ENCODE measurements at regions not wholly inside any gene's neighbourhood (a gene's known extent, or its start where the extent isn't known, plus 50 kb on each side); places are given as distances from the start of the nearest gene placed in this dataset.

DNA sequence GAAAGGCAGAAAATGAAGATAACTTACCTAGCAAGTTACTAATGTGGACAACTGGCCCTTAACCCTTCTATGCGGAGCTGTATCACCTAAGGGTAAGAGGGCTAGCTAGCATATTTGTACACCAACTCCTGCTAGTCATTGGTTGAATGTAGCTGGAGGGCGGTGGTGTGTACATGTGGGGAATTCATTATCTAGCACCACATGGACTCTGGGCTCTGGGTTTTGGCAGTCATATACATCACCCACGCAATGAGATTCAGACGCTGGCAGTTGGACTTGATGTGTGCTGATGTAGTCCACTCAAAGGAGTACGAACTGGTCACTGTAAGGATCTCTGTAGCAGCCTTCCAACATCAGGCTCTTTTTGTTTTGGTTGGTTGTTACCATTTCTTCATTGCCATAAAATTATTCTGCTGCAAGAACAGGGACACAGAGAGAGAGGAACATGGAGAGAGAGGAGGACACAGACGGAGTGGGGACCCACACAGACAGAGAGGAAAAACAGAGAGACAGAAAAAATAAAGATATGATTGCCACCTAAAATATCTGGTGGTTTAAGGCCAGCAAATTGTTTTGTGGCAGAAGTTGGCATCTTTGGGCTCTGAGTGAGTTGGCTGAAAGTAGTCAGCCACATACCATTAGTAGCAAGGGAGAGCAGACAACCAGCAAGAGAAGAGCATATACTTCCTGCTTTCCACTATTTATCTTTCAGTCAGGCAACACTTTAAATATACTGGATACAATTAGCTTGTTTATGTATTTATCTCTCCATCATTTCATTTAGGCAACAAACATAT is 76.7 kb upstream of the MTPN start:
- Histone ChIP-seq H3K36me3 (ENCODE audit: insufficient read depth, low read length) (no peaks in the 10 kb centered on the region), H3K4me1 (ENCODE audit: insufficient read depth, low read length) (peaks cover 4% of the 10 kb centered on the region; the same call in 1 of the 2 replicates), H3K9me3 (ENCODE audit: control insufficient read depth, insufficient read depth, low read length) (no peaks in the 10 kb centered on the region), H3K9ac (ENCODE audit: low read depth, low read length) (no peak overlapping the region)

DNA sequence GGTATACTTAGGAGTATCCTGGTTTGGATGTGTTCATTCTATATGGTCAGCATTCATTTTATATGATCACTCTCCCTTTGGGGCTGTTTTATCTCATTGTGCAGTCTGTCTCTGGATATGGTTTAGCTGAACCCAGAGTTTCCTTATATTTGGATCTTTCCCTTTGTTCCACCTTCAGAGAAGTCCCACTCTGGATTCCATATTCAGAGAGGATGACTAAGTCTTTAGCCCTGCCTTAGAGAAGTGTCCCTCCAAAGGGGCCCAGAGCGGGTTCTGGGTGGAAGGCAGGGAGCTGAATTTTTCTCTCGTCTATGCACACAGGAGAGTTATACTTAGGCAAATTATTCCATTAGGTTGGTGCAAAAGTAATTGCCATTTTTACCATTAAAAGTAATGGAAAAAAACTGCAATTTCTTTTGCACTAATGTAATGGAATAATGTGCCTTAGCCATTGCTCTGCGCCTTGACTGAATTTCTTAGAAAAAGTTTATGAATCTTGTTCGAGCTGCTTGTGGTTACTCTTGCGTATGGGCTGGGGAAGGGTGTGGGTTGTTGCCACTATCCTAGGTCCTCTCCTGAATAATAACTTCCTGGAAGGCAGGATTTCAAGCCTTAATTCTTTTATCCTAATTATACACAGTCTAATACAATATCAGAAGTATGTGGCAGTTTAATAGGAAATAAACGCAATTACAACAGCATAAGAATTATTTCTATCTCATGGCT is 74.2 kb upstream of the MTPN start:
- no peaks in the 10 kb centered on the region for H3K4me1 ChIP-seq (ENCODE audit: insufficient read depth, low read length)
- H3K9me3 ChIP-seq (ENCODE audit: control insufficient read depth, insufficient read depth, low read length): peaks cover 3% of the 10 kb centered on the region; the same call in 1 of the 2 replicates
- H3K9ac ChIP-seq (ENCODE audit: low read depth, low read length): no peak overlapping the region
- no peaks in the 10 kb centered on the region for H3K36me3 ChIP-seq (ENCODE audit: insufficient read depth, low read length)

DNA sequence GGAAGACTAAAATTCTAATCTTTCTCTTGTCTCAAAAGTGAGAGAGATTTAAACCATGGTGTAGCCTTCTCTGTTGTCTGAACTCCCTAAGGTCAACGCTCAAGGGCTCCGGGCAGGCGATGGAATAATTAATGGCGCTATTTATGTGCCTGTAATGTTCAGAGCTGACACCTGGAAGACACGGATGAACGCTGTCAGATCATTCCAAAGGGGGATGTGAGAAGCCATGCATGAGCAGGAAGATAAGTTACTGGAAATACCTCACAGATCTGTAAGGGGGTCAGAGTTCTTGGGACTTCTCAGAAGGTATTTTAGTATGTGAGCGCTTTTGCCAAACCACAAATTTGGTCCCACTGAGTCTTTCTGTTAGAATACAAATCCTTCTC is 73.3 kb upstream of the MTPN start:
- Histone ChIP-seq H3K9ac (ENCODE audit: low read depth, low read length) (no peak overlapping the region), H3K4me1 (ENCODE audit: insufficient read depth, low read length) (no peaks in the 10 kb centered on the region), H3K36me3 (ENCODE audit: insufficient read depth, low read length) (no peaks in the 10 kb centered on the region), H3K9me3 (ENCODE audit: control insufficient read depth, insufficient read depth, low read length) (peaks cover 5% of the 10 kb centered on the region; the same call in 1 of the 2 replicates)

DNA sequence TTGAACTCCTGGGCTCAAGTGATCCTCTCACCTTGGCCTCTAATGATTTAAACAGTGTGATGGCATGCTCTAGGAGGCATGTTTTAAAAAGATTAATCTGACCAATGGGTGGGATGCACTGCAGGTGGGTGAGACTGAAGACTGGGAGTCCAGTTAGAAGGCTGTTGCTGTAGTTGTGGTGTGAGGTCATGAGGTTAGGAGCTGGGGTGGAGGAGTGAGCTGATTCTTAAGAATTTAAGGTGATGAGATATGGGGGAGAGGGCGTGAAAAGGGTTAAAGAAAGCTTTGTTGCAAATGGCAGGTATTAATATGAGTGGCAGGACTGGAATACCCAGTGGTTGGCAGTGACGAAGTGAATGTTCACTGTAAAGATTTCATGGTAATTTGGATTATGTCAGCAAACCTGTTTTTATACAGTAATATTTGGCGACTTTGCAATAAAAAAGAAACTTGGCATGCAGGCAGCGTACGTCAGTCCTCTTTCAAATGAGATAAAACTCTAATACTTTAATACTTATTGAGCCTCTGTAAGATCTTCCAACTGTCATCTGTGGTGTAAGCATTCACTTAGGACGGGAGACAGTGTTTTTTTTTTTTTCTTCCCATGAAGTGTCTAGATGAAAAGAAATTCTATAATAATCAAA is 72.8 kb upstream of the MTPN start:
- Histone ChIP-seq H3K9ac (ENCODE audit: low read depth, low read length) (no peak overlapping the region), H3K9me3 (ENCODE audit: control insufficient read depth, insufficient read depth, low read length) (peaks cover 5% of the 10 kb centered on the region; the same call in 1 of the 2 replicates), H3K4me1 (ENCODE audit: insufficient read depth, low read length) (no peaks in the 10 kb centered on the region), H3K36me3 (ENCODE audit: insufficient read depth, low read length) (no peaks in the 10 kb centered on the region)

DNA sequence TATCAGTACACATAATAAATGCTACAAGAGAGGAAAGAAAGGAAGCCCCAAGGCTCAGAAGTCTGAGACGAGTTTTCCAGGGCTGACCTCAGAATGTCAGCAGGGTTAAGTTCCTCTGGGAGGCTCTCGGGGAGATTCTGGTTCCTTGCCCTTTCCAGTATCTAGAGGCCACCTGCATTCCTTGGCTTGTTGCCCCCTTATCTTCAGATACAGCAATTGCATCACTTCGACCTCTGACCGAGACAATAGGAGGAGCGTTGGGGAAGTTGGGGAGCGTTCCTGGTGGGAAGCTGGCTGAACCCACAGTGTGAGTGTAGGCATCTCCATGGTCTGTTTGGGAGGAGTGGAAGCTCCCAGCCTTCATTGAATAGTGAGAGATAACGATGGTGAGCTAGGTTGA is 72.0 kb upstream of the MTPN start:
- no peaks in the 10 kb centered on the region for H3K4me1 ChIP-seq (ENCODE audit: insufficient read depth, low read length)
- no peak overlapping the region for H3K9ac ChIP-seq (ENCODE audit: low read depth, low read length)
- H3K9me3 ChIP-seq (ENCODE audit: control insufficient read depth, insufficient read depth, low read length): peaks cover 5% of the 10 kb centered on the region; the same call in 1 of the 2 replicates
- no peaks in the 10 kb centered on the region for H3K36me3 ChIP-seq (ENCODE audit: insufficient read depth, low read length)

DNA sequence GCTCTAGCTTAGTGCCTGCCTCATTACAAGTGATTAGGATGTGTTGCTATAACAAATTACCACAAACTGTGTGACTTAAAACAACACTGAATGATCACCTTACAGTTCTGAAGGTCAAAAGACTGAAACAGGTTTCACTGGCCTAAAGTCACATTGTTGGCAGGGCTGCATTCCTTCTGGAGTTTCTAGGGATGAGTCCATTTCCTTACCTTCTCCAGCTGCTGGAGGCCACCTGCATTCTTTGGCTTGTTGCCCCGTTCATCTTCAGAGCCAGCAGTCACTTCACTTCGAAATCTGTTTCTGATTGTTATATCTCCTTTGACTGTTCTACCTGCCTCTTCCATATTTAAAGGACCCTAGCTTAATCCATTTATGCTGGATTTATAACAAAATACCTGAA is 69.4 kb upstream of the MTPN start:
- no peaks in the 10 kb centered on the region for H3K36me3 ChIP-seq (ENCODE audit: insufficient read depth, low read length)
- peaks cover 5% of the 10 kb centered on the region; the same call in 1 of the 2 replicates for H3K9me3 ChIP-seq (ENCODE audit: control insufficient read depth, insufficient read depth, low read length)
- no peak overlapping the region for H3K9ac ChIP-seq (ENCODE audit: low read depth, low read length)
- H3K4me1 ChIP-seq (ENCODE audit: insufficient read depth, low read length): no peaks in the 10 kb centered on the region

DNA sequence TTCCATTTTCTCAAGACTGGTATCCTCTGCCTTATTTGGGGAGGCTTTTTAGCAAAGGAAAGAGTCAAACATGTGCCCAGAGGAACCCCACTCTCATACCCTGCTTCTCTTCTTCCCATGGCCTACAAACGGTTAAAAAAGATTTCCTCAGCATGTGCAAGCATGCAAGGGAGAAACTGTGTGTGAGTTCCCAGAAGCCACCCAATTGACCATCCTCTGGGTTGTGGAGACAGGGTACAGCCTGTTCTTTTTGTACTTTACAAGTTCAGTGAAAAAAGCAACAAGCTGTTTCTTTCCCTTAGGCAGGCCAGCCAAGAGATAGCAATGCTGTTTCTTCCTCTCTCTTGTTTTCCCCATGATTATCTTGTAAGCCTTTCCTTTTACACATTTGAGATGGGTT is 68.8 kb upstream of the MTPN start:
- Histone ChIP-seq H3K36me3 (ENCODE audit: insufficient read depth, low read length) (no peaks in the 10 kb centered on the region), H3K9me3 (ENCODE audit: control insufficient read depth, insufficient read depth, low read length) (peaks cover 5% of the 10 kb centered on the region; the same call in 1 of the 2 replicates), H3K4me1 (ENCODE audit: insufficient read depth, low read length) (no peaks in the 10 kb centered on the region), H3K9ac (ENCODE audit: low read depth, low read length) (no peak overlapping the region)

DNA sequence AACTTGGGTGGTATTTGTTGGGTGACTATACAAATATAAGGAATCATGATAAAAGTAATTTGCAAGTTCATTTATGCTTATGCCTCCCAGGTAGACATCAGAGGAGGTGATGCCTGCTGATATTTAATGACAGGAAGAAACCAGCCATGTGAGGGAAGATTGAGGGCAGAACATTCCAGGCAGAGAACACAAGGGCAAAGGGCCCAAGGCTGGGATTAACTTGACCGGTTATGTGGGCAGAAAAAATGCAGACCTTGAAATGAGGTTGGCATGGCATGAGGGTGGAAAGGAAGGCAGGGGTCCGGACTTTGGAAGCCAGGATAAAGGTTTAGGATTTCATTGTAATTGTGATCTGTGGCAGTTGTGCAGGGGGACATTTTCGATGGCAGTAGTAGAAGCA is 68.0 kb upstream of the MTPN start:
- Histone ChIP-seq H3K36me3 (ENCODE audit: insufficient read depth, low read length) (no peaks in the 10 kb centered on the region), H3K9me3 (ENCODE audit: control insufficient read depth, insufficient read depth, low read length) (peaks cover 5% of the 10 kb centered on the region; the same call in 1 of the 2 replicates), H3K4me1 (ENCODE audit: insufficient read depth, low read length) (no peaks in the 10 kb centered on the region), H3K9ac (ENCODE audit: low read depth, low read length) (no peak overlapping the region)

DNA sequence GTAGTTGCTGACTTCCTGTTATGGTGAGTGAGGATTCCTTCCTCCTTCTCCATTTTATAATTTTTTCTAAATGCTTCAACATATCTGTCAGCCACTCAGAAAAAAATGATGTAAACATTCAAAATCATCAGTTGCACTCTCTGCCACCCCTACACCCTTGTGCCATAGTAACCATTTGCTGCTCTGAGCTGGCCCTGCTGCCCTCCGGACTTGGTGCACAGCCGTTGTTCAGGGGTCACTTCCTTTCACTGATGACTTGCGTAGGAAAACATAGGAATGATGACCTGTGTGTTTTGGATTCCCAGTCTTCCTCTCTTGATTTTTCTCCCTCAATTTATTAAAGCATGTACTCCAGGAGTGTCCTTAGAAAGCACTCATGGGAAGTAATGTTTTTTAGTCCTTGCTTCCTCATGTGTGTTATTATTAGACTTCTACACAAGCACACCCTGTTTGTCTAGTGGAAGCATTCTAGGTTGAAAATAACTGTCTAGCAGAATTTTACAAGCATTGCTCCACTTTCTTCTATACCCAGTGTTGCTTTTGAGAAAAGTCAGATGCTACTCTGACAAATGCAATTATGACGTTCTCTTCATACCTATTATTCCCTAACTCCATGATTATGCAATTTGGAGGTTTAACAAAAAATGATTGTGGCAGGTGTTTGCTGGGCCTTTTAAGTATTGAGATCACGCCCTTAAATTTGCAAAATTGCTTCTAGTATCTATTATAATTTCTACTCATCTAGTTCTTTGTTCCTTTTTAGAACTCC is 62.6 kb upstream of the MTPN start:
- Histone ChIP-seq H3K36me3 (ENCODE audit: insufficient read depth, low read length) (no peaks in the 10 kb centered on the region), H3K9me3 (ENCODE audit: control insufficient read depth, insufficient read depth, low read length) (no peaks in the 10 kb centered on the region), H3K9ac (ENCODE audit: low read depth, low read length) (no peak overlapping the region), H3K4me1 (ENCODE audit: insufficient read depth, low read length) (no peaks in the 10 kb centered on the region)

DNA sequence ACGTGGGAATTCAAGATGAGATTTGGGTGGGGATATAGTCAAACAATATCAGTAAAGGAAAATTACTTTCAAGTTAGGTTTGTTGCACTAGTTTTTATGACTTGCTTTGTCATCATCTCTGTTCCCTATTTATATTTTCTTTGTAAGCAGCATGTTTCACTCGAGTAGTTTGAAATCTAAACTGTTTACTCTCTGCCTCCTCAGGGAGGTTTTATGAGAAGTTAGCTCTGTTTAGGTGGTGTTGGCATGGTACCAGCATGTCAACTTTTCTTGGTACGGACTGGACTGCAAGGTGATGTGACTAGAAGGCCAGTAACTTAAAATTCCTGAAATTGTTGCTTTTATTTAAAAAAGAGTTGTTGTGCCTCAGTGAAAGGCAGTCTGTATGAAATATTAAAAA is 59.2 kb upstream of the MTPN start:
- no peaks in the 10 kb centered on the region for H3K9me3 ChIP-seq (ENCODE audit: control insufficient read depth, insufficient read depth, low read length)
- no peak overlapping the region for H3K9ac ChIP-seq (ENCODE audit: low read depth, low read length)
- no peaks in the 10 kb centered on the region for H3K4me1 ChIP-seq (ENCODE audit: insufficient read depth, low read length)
- H3K36me3 ChIP-seq (ENCODE audit: insufficient read depth, low read length): no peaks in the 10 kb centered on the region

DNA sequence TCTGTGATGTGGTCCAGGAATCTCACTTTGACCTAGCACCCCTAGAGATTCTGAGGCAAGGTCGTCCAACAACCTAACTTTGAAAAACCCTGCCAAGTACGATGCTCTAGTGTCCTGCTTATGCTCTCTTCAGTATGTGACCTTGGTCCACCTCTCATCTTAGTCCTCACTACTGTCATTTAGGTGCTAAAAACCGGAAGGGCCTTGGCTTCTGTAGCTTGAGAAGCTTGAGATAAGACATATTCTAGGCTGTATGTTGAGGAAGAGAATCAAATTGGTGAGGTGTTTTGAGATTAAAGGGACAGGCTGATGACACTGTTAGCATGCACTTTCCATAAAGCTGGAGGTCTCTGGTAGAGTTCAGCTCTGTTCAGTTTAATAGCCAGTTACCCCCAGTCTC is 57.0 kb upstream of the MTPN start:
- Histone ChIP-seq H3K9me3 (ENCODE audit: control insufficient read depth, insufficient read depth, low read length) (no peaks in the 10 kb centered on the region), H3K9ac (ENCODE audit: low read depth, low read length) (no peak overlapping the region)

DNA sequence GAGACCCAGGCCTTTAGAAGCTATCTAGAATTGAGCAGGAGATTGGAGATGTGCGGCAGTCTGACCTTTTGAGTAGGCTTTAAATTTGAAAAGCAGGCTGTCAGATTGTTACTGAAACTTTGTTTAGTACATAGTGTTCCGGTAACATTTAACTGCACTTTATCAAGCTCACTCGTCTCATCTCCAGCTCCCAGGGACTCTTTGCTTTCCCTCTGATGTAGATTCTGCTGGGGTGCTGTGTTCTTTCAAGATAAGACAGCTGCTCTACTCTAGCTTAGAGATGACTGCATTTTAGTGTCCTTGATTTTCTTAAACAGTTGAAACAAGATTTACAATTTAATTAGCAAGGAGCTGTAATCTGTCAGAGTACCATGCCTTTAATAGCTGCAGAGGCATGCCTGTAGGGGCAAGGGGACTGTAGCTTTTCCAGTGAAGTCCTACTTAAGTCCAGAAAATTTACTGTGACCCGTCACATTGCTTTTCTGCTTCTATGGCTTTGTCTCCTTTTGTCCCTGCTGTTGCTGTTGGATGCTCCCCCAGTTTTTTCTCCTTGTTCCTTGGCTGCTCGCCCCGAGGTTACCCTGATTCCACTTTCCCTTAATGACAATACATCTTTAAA is 56.4 kb upstream of the MTPN start:
- no peaks in the 10 kb centered on the region for H3K9me3 ChIP-seq (ENCODE audit: control insufficient read depth, insufficient read depth, low read length)
- H3K9ac ChIP-seq (ENCODE audit: low read depth, low read length): no peak overlapping the region
- H3K36me3 ChIP-seq (ENCODE audit: insufficient read depth, low read length): no peaks in the 10 kb centered on the region
- no peaks in the 10 kb centered on the region for H3K4me1 ChIP-seq (ENCODE audit: insufficient read depth, low read length)

More for the DNA sequence above, 57.0 kb upstream of the MTPN start:
- Histone ChIP-seq H3K36me3 (ENCODE audit: insufficient read depth, low read length) (no peaks in the 10 kb centered on the region), H3K4me1 (ENCODE audit: insufficient read depth, low read length) (no peaks in the 10 kb centered on the region)

DNA sequence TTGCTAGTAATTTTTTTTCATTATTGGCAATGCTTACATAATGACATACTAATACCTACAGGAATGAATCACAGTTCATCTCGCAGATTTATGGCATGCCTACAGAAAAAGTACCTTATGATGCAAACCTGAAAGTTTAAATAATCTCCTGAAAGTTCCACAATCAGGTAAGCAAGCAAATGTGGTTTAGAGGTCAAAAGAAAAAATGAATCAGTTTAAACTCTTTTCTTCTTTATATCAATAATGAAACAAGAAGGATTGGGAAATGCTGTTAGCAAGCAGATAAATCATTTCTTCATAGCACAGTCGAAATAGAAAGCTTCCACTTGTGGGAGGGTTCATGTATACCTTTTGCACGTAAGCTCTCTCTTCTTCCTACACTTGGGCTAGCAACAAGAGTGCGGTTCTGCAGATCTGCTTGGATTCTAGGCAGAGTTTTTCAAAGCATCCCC is 53.7 kb upstream of the MTPN start:
- Histone ChIP-seq H3K4me1 (ENCODE audit: insufficient read depth, low read length) (no peaks in the 10 kb centered on the region), H3K36me3 (ENCODE audit: insufficient read depth, low read length) (no peaks in the 10 kb centered on the region), H3K9me3 (ENCODE audit: control insufficient read depth, insufficient read depth, low read length) (no peaks in the 10 kb centered on the region), H3K9ac (ENCODE audit: low read depth, low read length) (no peak overlapping the region)

DNA sequence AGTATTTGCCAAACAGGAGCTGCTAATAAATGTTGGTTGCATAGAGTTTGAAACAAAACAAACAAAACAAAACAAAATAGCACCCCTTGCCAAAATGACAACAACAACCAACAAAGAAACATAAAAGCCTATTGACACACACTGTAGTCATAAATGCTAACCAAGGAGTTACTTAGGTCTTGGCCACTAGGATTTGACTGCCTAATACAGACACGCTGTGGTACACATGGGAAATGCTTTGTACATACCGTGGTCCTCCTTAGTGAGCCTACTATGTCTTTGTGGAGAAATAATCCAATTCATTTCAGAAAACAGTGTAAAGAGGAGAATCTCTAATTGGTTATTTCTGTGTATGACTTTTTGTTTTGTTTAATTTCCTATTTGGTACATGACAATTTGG is 53.2 kb upstream of the MTPN start:
- no peaks in the 10 kb centered on the region for H3K4me1 ChIP-seq (ENCODE audit: insufficient read depth, low read length)
- H3K9ac ChIP-seq (ENCODE audit: low read depth, low read length): no peak overlapping the region
- no peaks in the 10 kb centered on the region for H3K36me3 ChIP-seq (ENCODE audit: insufficient read depth, low read length)
- H3K9me3 ChIP-seq (ENCODE audit: control insufficient read depth, insufficient read depth, low read length): no peaks in the 10 kb centered on the region

All from ES-I3 (cell line).